ENCODE measurements at regions not wholly inside any gene's neighbourhood (a gene's known extent, or its start where the extent isn't known, plus 50 kb on each side); places are given as distances from the start of the nearest gene placed in this dataset.

DNA sequence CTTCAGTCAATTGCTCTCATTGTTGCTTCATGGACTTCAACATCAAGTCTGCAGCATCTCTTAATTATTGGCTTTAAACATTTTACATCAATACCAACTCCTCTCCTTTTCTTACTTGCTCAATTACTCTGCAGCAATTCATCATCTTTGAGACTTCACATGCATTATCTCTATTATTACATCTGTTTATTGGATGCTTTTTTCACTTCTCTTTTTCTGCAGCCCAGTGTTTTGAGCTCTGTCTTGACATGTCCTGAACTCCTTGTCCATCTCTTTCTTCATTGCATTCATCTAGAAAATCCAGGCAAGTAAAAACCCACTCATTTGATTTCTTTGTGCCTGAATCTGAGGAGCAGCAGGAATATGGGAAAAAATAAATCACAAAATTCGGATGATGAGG is 647.9 kb downstream of the PLCL1 start:
- Histone ChIP-seq H3K4me1 (no peaks in the 10 kb centered on the region), H3K9me3 (no peaks in the 10 kb centered on the region), H3K36me3 (no peaks in the 10 kb centered on the region), H3K27me3 (no peaks in the 10 kb centered on the region), H3K4me3 (ENCODE audit: low read depth, low read length) (no peak overlapping the region)
- TF ChIP-seq, protein P1, sequence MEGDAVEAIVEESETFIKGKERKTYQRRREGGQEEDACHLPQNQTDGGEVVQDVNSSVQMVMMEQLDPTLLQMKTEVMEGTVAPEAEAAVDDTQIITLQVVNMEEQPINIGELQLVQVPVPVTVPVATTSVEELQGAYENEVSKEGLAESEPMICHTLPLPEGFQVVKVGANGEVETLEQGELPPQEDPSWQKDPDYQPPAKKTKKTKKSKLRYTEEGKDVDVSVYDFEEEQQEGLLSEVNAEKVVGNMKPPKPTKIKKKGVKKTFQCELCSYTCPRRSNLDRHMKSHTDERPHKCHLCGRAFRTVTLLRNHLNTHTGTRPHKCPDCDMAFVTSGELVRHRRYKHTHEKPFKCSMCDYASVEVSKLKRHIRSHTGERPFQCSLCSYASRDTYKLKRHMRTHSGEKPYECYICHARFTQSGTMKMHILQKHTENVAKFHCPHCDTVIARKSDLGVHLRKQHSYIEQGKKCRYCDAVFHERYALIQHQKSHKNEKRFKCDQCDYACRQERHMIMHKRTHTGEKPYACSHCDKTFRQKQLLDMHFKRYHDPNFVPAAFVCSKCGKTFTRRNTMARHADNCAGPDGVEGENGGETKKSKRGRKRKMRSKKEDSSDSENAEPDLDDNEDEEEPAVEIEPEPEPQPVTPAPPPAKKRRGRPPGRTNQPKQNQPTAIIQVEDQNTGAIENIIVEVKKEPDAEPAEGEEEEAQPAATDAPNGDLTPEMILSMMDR (IDR thresholded peaks at IDR 0.05; ENCODE audit: low read depth, low read length): no peak
- DNase-seq: no peak

DNA sequence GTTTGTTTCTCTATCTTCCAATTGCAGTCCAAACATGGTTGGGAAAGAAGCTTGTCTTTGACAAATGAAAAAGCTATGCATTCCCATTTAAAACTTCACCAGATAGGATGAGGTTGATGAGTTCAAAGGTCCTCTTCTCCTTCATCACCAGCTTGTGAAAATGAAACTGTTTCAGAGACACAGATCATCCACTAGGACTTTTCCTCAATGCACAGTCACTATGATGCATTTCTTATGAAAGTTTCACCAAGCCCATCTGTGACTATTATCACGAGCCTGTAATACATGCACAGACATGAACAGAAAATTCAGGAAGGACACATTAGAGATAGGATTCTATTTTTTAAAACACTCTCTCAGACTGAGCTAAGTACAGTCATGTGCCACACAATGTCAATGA is 644.4 kb downstream of the PLCL1 start:
- H3K4me3 ChIP-seq (ENCODE audit: low read depth, low read length): no peak overlapping the region
- no peak for DNase-seq
- no peaks in the 10 kb centered on the region for H3K9me3 ChIP-seq
- TF ChIP-seq, protein P1 (IDR thresholded peaks at IDR 0.05; ENCODE audit: low read depth, low read length): no peak
- no peaks in the 10 kb centered on the region for H3K27me3 ChIP-seq
- no peaks in the 10 kb centered on the region for H3K36me3 ChIP-seq
- no peaks in the 10 kb centered on the region for H3K4me1 ChIP-seq

DNA sequence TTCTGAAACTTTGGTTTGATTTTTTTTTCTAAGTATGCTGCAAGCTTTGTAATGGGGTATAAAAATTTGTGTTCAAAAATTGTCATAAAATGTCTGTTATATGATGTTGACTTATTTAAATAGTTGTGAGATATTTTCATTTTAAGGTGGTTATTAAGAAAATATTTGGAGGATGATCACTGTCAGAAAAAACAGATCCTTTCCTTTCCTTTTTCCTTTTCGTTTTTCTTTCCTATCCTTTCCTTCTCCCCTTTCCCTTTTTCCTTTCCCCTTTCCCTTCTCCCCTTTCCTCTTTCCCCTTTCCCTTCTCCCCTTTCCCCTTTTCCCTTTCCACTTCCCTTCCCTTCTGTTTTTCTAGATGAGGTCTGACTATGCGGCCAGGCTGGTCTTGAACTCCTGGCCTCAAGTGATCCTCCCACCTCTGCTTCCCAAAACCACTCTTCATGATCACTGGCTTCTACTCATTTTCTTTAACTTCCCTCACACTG is 640.5 kb downstream of the PLCL1 start:
- H3K9me3 ChIP-seq: no peaks in the 10 kb centered on the region
- no peak overlapping the region for H3K4me3 ChIP-seq (ENCODE audit: low read depth, low read length)
- no peaks in the 10 kb centered on the region for H3K27me3 ChIP-seq
- H3K4me1 ChIP-seq: no peaks in the 10 kb centered on the region
- DNase-seq: no peak
- TF ChIP-seq, protein P1 (IDR thresholded peaks at IDR 0.05; ENCODE audit: low read depth, low read length): no peak
- no peaks in the 10 kb centered on the region for H3K36me3 ChIP-seq

DNA sequence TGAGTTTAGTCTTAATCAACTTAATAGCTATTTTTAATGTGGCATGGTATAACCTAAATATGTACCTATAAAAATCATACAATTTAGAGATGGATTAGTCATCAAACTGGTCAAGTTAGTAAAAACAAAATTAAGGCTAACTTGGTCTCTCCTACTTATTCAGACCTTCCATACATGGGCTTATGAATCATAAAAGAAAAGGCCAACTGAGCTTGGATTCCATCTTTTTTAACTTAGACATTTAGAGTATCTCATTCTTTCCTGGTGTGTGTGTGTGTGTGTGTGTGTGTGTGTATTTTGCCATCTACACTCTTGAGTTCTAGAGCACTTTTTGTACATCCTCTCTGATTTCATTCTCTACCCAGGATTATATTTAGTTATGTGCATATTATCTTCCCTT is 637.5 kb downstream of the PLCL1 start:
- H3K4me1 ChIP-seq: no peaks in the 10 kb centered on the region
- DNase-seq: no peak
- H3K36me3 ChIP-seq: no peaks in the 10 kb centered on the region
- no peaks in the 10 kb centered on the region for H3K27me3 ChIP-seq
- TF ChIP-seq, protein P1 (IDR thresholded peaks at IDR 0.05; ENCODE audit: low read depth, low read length): no peak
- H3K4me3 ChIP-seq (ENCODE audit: low read depth, low read length): no peak overlapping the region
- no peaks in the 10 kb centered on the region for H3K9me3 ChIP-seq

DNA sequence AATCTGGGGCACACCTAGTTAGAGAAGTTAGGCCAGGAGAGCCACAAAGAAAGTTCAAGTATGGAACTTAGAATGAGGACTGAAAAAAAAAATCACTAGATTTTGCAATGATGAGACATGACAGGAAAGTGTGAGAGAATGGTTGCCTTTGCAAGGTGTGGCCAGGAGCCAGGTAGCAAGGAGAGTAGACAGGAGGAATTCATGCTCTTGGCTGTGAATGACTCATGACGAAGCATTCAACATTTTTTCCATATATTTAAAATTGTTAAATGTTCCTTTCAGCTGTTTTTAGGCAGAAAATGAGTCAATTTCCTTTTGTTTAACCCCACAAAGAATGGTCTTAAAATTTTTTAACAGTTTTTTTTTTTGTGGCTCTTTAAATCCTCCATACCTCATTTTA is 636.9 kb downstream of the PLCL1 start:
- TF ChIP-seq, protein P1 (IDR thresholded peaks at IDR 0.05; ENCODE audit: low read depth, low read length): no peak
- Histone ChIP-seq H3K4me1 (no peaks in the 10 kb centered on the region), H3K36me3 (no peaks in the 10 kb centered on the region), H3K9me3 (no peaks in the 10 kb centered on the region), H3K27me3 (no peaks in the 10 kb centered on the region), H3K4me3 (ENCODE audit: low read depth, low read length) (no peak overlapping the region)
- DNase-seq: no peak

DNA sequence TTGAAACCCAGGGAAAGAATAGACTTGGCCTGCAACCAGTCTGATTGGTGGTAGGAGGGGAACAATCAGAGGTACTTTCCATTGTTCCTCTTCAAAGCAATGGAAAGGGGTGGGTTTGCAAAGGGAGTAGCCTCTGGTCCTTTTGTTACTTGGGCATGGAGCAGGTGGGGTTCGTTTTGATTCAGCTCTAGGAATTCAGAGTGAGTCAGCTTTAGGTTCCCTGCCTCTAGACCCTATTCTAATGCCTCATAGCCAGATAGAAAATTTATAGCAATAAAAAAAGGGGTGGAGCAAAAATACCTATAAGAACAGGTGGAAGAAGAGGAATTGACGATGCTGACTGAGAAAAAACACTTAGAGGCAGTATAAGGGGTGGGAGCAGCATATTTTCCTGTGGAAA is 636.4 kb downstream of the PLCL1 start:
- no peaks in the 10 kb centered on the region for H3K36me3 ChIP-seq
- TF ChIP-seq, protein P1 (IDR thresholded peaks at IDR 0.05; ENCODE audit: low read depth, low read length): no peak
- H3K4me3 ChIP-seq (ENCODE audit: low read depth, low read length): no peak overlapping the region
- no peaks in the 10 kb centered on the region for H3K9me3 ChIP-seq
- no peak for DNase-seq
- H3K27me3 ChIP-seq: no peaks in the 10 kb centered on the region
- no peaks in the 10 kb centered on the region for H3K4me1 ChIP-seq

All from BE2C (cell line).